ENCODE measurements at regions not wholly inside any gene's neighbourhood (a gene's known extent, or its start where the extent isn't known, plus 50 kb on each side); places are given as distances from the start of the nearest gene placed in this dataset.

DNA sequence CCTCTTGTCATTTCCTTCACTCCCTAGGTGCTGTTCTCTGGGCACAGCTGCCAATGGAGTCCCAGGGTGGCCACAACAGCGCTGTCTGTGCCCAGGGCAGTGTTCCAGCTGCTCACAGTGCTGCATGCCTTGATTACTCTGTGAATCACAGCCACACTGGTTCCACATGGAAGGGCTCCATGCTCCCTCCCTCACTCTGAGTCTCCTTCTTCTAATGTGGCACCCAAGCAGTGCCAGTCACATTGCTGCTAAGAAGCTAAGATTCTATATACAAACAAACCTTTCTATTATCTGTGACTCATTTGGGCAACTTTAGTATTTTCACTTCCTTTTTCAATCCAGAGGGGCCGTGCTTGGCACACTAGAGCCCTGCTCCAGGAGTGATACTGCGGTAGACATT, 248.7 kb downstream of the TDRD3 start:
- intact Hi-C loops (cut with DNase I; ENCODE audit: low total_unique reads): no loop called here
- DNase-seq: no peak
- no peak overlapping the region for H3K27ac ChIP-seq
- H3K4me3 ChIP-seq: no peak overlapping the region
- no peak for TF ChIP-seq POLR2A (IDR thresholded peaks at IDR 0.05)
- TF ChIP-seq, protein P1, sequence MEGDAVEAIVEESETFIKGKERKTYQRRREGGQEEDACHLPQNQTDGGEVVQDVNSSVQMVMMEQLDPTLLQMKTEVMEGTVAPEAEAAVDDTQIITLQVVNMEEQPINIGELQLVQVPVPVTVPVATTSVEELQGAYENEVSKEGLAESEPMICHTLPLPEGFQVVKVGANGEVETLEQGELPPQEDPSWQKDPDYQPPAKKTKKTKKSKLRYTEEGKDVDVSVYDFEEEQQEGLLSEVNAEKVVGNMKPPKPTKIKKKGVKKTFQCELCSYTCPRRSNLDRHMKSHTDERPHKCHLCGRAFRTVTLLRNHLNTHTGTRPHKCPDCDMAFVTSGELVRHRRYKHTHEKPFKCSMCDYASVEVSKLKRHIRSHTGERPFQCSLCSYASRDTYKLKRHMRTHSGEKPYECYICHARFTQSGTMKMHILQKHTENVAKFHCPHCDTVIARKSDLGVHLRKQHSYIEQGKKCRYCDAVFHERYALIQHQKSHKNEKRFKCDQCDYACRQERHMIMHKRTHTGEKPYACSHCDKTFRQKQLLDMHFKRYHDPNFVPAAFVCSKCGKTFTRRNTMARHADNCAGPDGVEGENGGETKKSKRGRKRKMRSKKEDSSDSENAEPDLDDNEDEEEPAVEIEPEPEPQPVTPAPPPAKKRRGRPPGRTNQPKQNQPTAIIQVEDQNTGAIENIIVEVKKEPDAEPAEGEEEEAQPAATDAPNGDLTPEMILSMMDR (IDR thresholded peaks at IDR 0.05): no peak
- H3K27me3 ChIP-seq: no peaks in the 10 kb centered on the region
- H3K4me1 ChIP-seq: no peaks in the 10 kb centered on the region
- no peaks in the 10 kb centered on the region for H3K9me3 ChIP-seq
- WGBS, 2 donors: 88 to 96% methylated on average over 3 of the region's 3 CpGs
- no peaks in the 10 kb centered on the region for H3K36me3 ChIP-seq (ENCODE audit: low read depth, missing control alignments)

DNA sequence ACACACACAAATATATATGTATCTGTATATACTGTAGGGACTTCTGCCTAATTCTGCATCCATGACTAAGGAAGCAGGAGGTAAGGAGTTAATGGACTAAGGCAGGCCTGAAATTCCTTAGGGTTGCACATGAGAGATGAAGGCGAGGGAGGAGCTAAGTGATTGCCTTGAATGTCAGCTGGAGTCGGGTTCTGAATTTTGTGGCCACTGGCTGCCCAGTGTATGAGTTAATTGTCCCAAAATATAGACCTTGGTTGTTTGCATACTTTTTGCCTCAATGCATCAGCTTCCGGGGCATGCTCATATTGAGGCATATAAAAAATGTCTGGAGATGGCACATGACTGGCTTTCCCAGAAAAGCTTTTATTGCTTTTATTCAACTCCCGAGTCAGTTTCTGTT, 245.5 kb downstream of the TDRD3 start:
- no peak for DNase-seq
- intact Hi-C loops (cut with DNase I; ENCODE audit: low total_unique reads): no loop called here
- no peaks in the 10 kb centered on the region for H3K9me3 ChIP-seq
- no peak overlapping the region for H3K4me3 ChIP-seq
- no peak overlapping the region for H3K27ac ChIP-seq
- H3K4me1 ChIP-seq: no peaks in the 10 kb centered on the region
- no peaks in the 10 kb centered on the region for H3K36me3 ChIP-seq (ENCODE audit: low read depth, missing control alignments)
- H3K27me3 ChIP-seq: no peaks in the 10 kb centered on the region
- WGBS, 2 donors: 41 to 45% methylated on average over 4 of the region's 4 CpGs
- TF ChIP-seq, protein P1 (IDR thresholded peaks at IDR 0.05): no peak
- TF ChIP-seq POLR2A (IDR thresholded peaks at IDR 0.05): no peak

DNA sequence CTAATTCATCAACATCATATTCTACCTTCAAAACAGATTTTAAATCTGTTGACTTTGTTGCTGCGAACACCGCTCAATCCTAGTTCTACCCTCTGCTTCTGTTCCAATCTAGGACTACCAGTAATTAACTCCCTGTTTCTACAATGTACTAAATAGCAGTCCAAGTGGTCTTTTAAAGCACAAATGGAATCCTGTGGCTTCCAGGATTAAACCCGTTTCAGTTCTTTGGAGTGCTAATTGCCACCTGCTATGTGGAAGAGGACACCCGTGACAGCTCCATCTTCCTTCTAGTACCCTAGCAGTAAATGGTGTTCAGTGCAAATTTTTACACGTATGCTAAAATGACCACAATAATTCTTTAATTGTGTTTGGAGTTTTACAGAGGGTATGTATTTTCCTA, 232.1 kb downstream of the TDRD3 start:
- Histone ChIP-seq H3K27ac (no peak overlapping the region), H3K4me1 (no peaks in the 10 kb centered on the region), H3K9me3 (no peaks in the 10 kb centered on the region), H3K4me3 (no peak overlapping the region), H3K27me3 (no peaks in the 10 kb centered on the region), H3K36me3 (ENCODE audit: low read depth, missing control alignments) (no peaks in the 10 kb centered on the region)
- intact Hi-C loops (cut with DNase I; ENCODE audit: low total_unique reads): no loop called here
- DNase-seq: no peak
- TF ChIP-seq POLR2A (IDR thresholded peaks at IDR 0.05): no peak
- TF ChIP-seq, protein P1 (IDR thresholded peaks at IDR 0.05): no peak
- 77 to 79% methylated on average over 5 of the region's 5 CpGs for WGBS, 2 donors

DNA sequence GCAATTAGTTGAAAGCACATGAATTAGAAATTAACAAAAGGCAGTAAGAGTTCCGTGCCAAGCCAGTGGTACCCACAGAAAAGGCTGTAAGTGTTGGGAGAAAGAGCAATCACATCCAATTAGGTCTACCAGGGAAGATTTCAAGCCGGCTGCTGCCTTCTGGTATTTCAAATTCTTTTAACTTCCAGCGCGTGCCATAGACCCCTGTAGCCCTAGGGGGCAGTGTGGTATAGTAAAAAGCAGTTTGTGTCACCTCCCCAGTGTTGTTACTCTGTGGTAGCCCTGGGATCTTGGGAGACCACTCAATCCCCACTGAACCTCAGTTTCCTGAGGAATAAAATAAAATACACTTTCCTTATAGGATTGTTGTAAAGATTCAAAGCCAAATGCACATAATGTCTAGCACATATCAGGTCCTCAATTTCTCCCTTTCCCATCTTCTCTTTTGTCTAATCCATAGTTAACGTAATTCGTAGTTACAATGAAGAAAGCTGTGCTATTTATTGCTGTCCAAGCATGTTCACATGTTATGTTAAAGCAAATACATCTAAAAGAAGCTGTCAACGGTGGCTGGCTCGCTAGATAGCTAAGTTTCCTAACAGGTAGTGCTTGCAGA, 230.2 kb downstream of the TDRD3 start:
- DNase-seq: peak; percentile 53
- no peaks in the 10 kb centered on the region for H3K4me1 ChIP-seq
- intact Hi-C loops (cut with DNase I; ENCODE audit: low total_unique reads): no loop called here
- no peak overlapping the region for H3K4me3 ChIP-seq
- no peaks in the 10 kb centered on the region for H3K36me3 ChIP-seq (ENCODE audit: low read depth, missing control alignments)
- TF ChIP-seq, protein P1 (IDR thresholded peaks at IDR 0.05): peak in 1 of 3 experiments; percentile 31
- no peak for TF ChIP-seq POLR2A (IDR thresholded peaks at IDR 0.05)
- H3K27me3 ChIP-seq: no peaks in the 10 kb centered on the region
- no peak overlapping the region for H3K27ac ChIP-seq
- no peaks in the 10 kb centered on the region for H3K9me3 ChIP-seq
- WGBS, 2 donors: 63 to 64% methylated on average over 8 of the region's 8 CpGs

Small RNA genes in the stretch of these regions (microRNA-seq; reads per million reads assigned to microRNA genes)
- 0 reads per million in 2 donors for gene MIR3169 (ENCODE audit: borderline number of aligned reads in 2 of 2, borderline replicate concordance in 1 of 2)

Small RNA genes in the stretch of these regions (small RNA-seq; reads per million reads assigned to genes)
- 0 reads per million in 2 donors for gene MIR3169
- gene RNY3P5: 0 reads per million in 2 donors
